GM12892 (cell line): ENCODE measurements at regions not wholly inside any gene's neighbourhood (a gene's known extent, or its start where the extent isn't known, plus 50 kb on each side); places are given as distances from the start of the nearest gene placed in this dataset.

Experiments used
- POLR2A ChIP-seq: IDR thresholded peaks from 2 replicates; pipeline ENCODE4 v1.6.1; 2011; ENCODE audit warnings: low read depth, low read length, control low read depth
- POLR2AphosphoS5 ChIP-seq: IDR thresholded peaks from 2 replicates; pipeline ENCODE4 v1.6.1; 2011; ENCODE audit warnings: low read depth, low read length, control low read depth

GRCh38 chr6:51049288-51049982 lies 230.8 kb downstream of the TFAP2B start:
- TF ChIP-seq POLR2A (no peak), POLR2AphosphoS5 (no peak)
